Choroid plexus epithelial cell (primary cell): ENCODE measurements at regions not wholly inside any gene's neighbourhood (a gene's known extent, or its start where the extent isn't known, plus 50 kb on each side); places are given as distances from the start of the nearest gene placed in this dataset.

ENCODE experiments used
- DNase-seq: peaks from one replicate; pipeline ENCODE4 v3.0.0-alpha.2; 2010; ENCODE audit warnings: low read depth
- H3K4me3 ChIP-seq: 2 replicates; pipeline ENCODE4 v1.5.1; 2011; ENCODE audit warnings: low read depth, mild to moderate bottlenecking, control low read depth, low read length, moderate library complexity
- TF ChIP-seq, protein P1 (sequence below): conservative IDR thresholded peaks from 2 replicates; pipeline ENCODE4 v1.5.1; 2011; ENCODE audit warnings: low read depth, mild to moderate bottlenecking, control low read depth, inconsistent platforms, low read length, moderate library complexity

DNA sequence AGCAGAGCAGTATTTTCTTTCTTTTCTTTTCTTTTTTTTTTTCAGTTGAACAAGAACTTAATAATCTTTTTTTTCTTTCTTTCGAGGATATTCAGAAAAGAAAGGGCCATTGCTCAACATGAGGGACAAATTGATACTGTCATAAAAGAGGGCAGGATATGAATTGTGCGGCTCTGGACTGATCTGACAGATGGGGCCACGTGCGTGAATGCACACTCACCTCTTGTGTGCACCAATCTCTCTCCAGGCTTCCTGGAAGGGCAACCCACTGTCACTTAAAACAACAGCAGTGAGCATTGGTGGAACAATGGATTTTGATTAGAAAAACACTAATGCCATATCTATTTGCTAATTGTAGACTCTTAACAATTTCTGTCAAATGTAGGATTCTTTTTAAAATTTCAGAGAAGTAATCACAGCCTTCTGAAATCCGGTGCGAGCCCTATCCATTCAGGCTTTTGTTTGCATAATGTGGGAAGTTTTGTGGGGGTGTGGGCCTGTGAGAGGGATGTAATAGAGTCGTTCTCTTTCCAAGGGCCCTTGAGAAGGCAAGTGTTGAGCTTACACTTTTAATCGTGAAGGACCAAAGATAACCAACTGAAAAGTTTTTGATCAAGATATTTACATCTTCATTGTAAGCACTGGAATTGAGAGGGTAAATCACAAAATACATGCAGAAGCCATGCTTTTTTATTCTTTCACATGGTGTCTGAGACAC lies 298.8 kb downstream of the SP3 start:
- TF ChIP-seq, protein P1, sequence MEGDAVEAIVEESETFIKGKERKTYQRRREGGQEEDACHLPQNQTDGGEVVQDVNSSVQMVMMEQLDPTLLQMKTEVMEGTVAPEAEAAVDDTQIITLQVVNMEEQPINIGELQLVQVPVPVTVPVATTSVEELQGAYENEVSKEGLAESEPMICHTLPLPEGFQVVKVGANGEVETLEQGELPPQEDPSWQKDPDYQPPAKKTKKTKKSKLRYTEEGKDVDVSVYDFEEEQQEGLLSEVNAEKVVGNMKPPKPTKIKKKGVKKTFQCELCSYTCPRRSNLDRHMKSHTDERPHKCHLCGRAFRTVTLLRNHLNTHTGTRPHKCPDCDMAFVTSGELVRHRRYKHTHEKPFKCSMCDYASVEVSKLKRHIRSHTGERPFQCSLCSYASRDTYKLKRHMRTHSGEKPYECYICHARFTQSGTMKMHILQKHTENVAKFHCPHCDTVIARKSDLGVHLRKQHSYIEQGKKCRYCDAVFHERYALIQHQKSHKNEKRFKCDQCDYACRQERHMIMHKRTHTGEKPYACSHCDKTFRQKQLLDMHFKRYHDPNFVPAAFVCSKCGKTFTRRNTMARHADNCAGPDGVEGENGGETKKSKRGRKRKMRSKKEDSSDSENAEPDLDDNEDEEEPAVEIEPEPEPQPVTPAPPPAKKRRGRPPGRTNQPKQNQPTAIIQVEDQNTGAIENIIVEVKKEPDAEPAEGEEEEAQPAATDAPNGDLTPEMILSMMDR = no peak
- DNase-seq = no peak

DNA sequence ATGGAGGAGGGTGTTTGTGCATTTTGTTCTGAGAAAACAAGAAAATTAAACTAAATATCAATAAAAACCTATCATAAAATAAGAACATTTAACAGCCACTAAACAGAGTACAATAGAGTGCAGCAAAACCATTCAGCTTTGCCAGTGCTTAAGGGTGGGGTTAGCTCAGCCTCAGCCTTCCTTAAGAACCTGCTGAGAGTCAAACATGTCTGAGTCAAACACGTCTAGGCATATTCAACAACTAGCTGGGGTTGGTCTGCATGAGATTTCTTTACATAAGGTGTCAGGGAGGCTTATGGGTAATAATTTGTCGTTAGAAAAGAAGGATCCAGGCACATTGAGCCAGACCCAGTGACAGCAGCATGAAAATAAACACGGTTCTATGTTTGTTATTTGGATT lies 298.2 kb downstream of the SP3 start:
- no peak overlapping the region for H3K4me3 ChIP-seq
- TF ChIP-seq, protein P1 = no peak
- DNase-seq = peak; percentile 12

More for the DNA sequence above, 298.8 kb downstream of the SP3 start:
- H3K4me3 ChIP-seq = no peak overlapping the region

DNA sequence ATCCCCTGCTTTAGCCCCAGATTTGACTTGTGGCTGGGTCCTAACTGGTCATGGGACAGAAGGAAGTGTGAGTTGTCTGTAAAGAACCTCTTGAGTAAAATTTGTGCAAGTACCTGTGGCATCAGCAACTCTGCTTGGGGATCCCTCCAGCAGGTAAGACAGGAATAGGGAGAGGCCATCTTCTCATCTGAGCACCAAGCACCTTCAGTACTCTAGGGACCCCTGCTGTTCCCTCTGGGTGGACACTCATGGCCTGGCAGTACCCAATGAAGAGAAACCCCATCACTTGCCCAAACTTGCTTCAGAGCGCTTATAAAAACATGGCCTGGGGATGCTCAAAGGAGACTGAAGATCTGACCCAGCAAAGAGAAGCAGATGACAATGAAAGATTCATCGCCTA lies 297.8 kb downstream of the SP3 start:
- DNase-seq = peak; percentile 24
- H3K4me3 ChIP-seq = no peak overlapping the region
- TF ChIP-seq, protein P1 = peak; percentile 30

DNA sequence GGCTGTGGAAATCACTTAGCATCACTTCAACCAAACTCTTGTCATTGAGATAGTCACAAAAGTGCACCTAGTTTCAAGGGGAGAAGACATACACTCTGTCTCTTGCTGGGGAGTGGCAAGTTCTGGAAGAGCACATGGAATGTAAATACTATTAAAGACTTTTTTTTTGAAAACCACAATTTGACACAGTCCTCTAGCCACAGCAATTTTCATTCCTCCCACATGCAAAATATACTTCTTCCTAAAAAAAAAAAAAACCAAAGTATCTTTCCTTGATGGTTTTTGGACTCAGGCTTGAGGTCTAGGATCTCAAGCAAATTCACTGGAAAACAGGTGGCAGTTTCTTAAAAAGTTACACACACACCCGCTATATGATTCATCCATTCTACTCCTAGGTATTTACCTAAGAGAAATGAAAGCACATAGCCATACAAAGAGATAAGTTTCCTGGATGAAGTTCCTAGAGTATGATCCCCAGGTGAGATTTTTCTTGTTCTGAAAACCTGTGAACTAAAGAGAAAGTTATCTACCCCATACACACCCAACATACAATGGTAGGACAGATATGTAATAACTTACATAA lies 295.8 kb downstream of the SP3 start:
- H3K4me3 ChIP-seq = no peak overlapping the region
- TF ChIP-seq, protein P1 = no peak
- DNase-seq = peak; percentile 35

DNA sequence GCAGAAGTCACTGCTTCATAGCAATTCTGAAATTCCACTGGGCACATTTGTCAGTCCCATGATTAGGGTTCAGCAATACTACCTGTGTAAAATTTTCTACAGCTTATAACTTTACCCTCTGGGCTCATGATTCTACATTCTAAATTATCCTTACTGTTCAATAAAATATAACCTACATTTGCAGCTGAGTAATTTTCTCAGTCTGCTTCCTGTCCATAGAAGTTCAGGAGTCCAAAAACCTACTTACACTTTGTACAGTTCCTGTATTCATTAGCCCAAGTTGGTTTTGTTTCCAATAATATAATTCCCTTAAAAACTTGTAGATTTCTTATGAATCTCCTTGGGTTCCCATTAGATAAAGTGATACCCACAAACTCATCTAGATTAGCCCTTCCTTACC lies 295.3 kb downstream of the SP3 start:
- TF ChIP-seq, protein P1 = no peak
- H3K4me3 ChIP-seq = no peak overlapping the region
- DNase-seq = no peak

DNA sequence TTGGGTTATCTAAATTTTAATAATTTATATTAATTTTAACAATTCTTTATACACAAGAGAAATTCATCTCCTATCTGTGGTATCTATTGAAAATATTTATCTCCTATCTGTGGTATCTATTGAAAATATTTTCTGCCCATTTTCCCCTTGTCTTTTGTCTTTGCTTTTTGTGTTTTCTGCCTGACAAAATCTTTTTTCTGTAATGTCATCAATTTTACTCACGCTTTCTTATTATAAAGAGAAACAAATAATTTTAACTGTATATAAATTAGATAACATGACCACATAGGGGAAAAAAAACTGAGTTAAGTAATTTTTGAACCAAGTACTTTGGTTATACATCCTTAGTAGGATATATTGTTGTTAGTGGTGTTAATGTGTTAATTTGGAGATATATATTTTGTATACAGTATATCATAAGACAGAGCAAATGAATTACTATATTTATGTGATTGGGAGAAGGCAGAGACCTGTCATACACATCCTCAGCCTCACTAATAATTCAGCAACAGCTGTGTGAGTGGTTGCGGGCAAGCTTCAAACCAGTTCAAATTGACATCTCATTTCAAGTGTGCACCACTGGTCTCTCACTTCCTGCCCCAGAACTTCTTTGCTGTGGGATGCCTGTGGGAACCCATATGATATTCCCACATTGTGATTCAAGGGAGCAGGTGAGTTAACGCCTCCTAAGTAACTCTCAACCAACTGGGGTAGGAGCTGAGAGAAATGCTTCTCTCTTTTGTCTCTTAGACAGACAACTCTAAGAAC lies 292.4 kb downstream of the SP3 start:
- TF ChIP-seq, protein P1 = no peak
- DNase-seq = no peak
- no peak overlapping the region for H3K4me3 ChIP-seq
